GM12878 (cell line): ENCODE measurements at regions not wholly inside any gene's neighbourhood (a gene's known extent, or its start where the extent isn't known, plus 50 kb on each side); places are given as distances from the start of the nearest gene placed in this dataset.

Source experiments
- ATAC-seq: fragments of 200-7000 bp; cut with Tn5 transposase; 3 replicates; pipeline ENCODE4 v1.9.1; 2020; ENCODE audit warnings: mild to moderate bottlenecking, moderate library complexity
- BruUV-seq: library from RNA; stranded (reverse); fragments of 400-500 nt; replicated peaks from 2 replicates; lab custom pipeline; 2021; lab: Mats Ljungman, UMichigan
- CTCF ChIA-PET: fragments of 300-600 bp; sonication (Branson Sonifier 250); formaldehyde crosslinking; extraction: SDS; loops from one replicate; lab custom pipeline; 2021; ENCODE audit warnings: inconsistent platforms; lab: Yijun Ruan, JAX
- POLR2A ChIA-PET: fragments of 350-600 bp; formaldehyde crosslinking; extraction: SDS; loops from one replicate; lab custom pipeline; 2021; ENCODE audit warnings: inconsistent platforms; lab: Charles Lee
- RAD21 ChIA-PET: fragments of 300-600 bp; sonication (Branson Sonifier 250); formaldehyde crosslinking; loops from one replicate; lab custom pipeline; 2023; ENCODE audit warnings: antibody characterized with exemption; ENCODE audit not compliant: unreplicated experiment; lab: Charles Lee
- SMC1A ChIA-PET: fragments of 300-600 bp; sonication (Branson Sonifier 250); formaldehyde crosslinking; loops from one replicate; lab custom pipeline; 2023; ENCODE audit not compliant: unreplicated experiment, uncharacterized antibody; lab: Charles Lee
- DNase-seq: peaks from one replicate; pipeline ENCODE4 v3.0.0-alpha.2; 2011; ENCODE audit warnings: low read depth, low spot score
- FAIRE-seq: peaks from 3 replicates; lab custom pipeline; 2011; peaks lifted over from hg19 to GRCh38; lab: Jason Lieb, UNC
- H2AFZ ChIP-seq: 2 replicates; pipeline ENCODE4 v1.6.0; 2011; ENCODE audit warnings: low read depth, low read length, control low read depth; ENCODE audit not compliant: control insufficient read depth
- H3K27ac ChIP-seq: 2 replicates; pipeline ENCODE4 v1.5.1; 2011; ENCODE audit warnings: control low read depth; ENCODE audit not compliant: control insufficient read depth, insufficient read depth
- H3K27me3 ChIP-seq, 2 experiments: replicated peaks in 1 of 2; 2 replicates each; pipeline versions ENCODE4 v1.6.0 to v1.6.1; 2011; ENCODE audit warnings: low read length in 1 of 2; ENCODE audit not compliant: control insufficient read depth in 2 of 2, insufficient read depth in 2 of 2
- H3K36me3 ChIP-seq, 2 experiments: 2 replicates each; pipeline ENCODE4 v1.5.1; 2011; ENCODE audit warnings: low read length in 1 of 2; ENCODE audit not compliant: control insufficient read depth in 2 of 2, insufficient read depth in 2 of 2
- H3K4me1 ChIP-seq: 2 replicates; pipeline ENCODE4 v1.6.1; 2011; ENCODE audit warnings: mild to moderate bottlenecking, low read length, moderate library complexity, mixed read lengths; ENCODE audit not compliant: control insufficient read depth, insufficient read depth
- H3K4me2 ChIP-seq: 2 replicates; pipeline ENCODE4 v1.6.0; 2011; ENCODE audit warnings: control low read depth; ENCODE audit not compliant: control insufficient read depth, insufficient read depth
- H3K4me3 ChIP-seq: fragments of 200-600 bp; sonication (generic); 2 replicates; pipeline ENCODE4 v1.5.1; 2016
- H3K79me2 ChIP-seq: 2 replicates; pipeline ENCODE4 v1.6.0; 2011; ENCODE audit warnings: low read length; ENCODE audit not compliant: control insufficient read depth, insufficient read depth
- H3K9ac ChIP-seq: 2 replicates; pipeline ENCODE4 v1.8.0; 2011; ENCODE audit warnings: low read length, control low read depth, mixed read lengths; ENCODE audit not compliant: control insufficient read depth, insufficient read depth
- H3K9me3 ChIP-seq: replicated peaks from 3 replicates; pipeline ENCODE4 v1.5.1; 2011; ENCODE audit warnings: mild to moderate bottlenecking, low read length; ENCODE audit not compliant: control insufficient read depth, insufficient read depth
- H4K20me1 ChIP-seq: 2 replicates; pipeline ENCODE4 v1.6.0; 2011; ENCODE audit not compliant: control insufficient read depth, insufficient read depth
- ASH2L ChIP-seq: fragments of 300-600, 200-600 bp; sonication (generic); IDR thresholded peaks from 2 replicates; pipeline ENCODE4 v1.6.1; 2017; ENCODE audit warnings: low read depth, mild to moderate bottlenecking, borderline replicate concordance
- BRCA1 ChIP-seq: IDR thresholded peaks from 2 replicates; pipeline ENCODE4 v1.6.1; 2011; ENCODE audit warnings: low read depth, low read length, improper control_type of control experiment
- CEBPZ ChIP-seq: fragments of 150-350 bp; IDR thresholded peaks from 2 replicates; pipeline ENCODE4 v1.6.1; 2016; ENCODE audit warnings: low read depth, low read length
- ETV6 ChIP-seq, 2 experiments: fragments of 450-650 bp in 1 of 2; IDR thresholded peaks in 1 of 2; conservative IDR thresholded peaks in 1 of 2; 2 replicates each; pipeline ENCODE4 v1.6.1; 2014; ENCODE audit warnings: antibody characterized with exemption in 1 of 2, borderline replicate concordance in 1 of 2, low read depth in 1 of 2, mild to moderate bottlenecking in 1 of 2, moderate library complexity in 1 of 2
- IRF5 ChIP-seq: fragments of 450-650 bp; IDR thresholded peaks from 2 replicates; pipeline ENCODE4 v1.6.1; 2017; ENCODE audit warnings: borderline replicate concordance
- KAT2A ChIP-seq: conservative IDR thresholded peaks from 2 replicates; pipeline ENCODE4 v1.6.1; 2011; ENCODE audit warnings: low read depth, low read length; ENCODE audit not compliant: control insufficient read depth
- MEF2A ChIP-seq: IDR thresholded peaks from 2 replicates; pipeline ENCODE4 v1.6.1; 2011; ENCODE audit warnings: low read depth, mild to moderate bottlenecking, low read length, moderate library complexity; ENCODE audit not compliant: insufficient read depth
- NFIC ChIP-seq: IDR thresholded peaks from 2 replicates; pipeline ENCODE4 v1.6.1; 2012; ENCODE audit warnings: low read depth, mild to moderate bottlenecking, inconsistent platforms, low read length, moderate library complexity
- RB1 ChIP-seq: fragments of 450-650 bp; formaldehyde crosslinking; IDR thresholded peaks from 2 replicates; pipeline ENCODE4 v1.6.1; 2017; ENCODE audit warnings: mild to moderate bottlenecking, borderline replicate concordance
- ZSCAN29 ChIP-seq: fragments of 450-650 bp; IDR thresholded peaks from 2 replicates; pipeline ENCODE4 v1.6.1; 2017; ENCODE audit warnings: mild to moderate bottlenecking, moderate library complexity
- WGBS: methylation state at CpG from one replicate; pipeline ENCODE4 v1.1.6; 2016; ENCODE audit warnings: low lambda C conversion rate; ENCODE audit not compliant: insufficient replicate concordance, insufficient coverage; ENCODE audit errors: missing lambda C conversion rate; 5-methylcytosine and 5-hydroxymethylcytosine counted together
- in situ Hi-C: fragments of 300-500 bp; cut with MboI; formaldehyde crosslinking; loops from 9 replicates; pipeline ENCODE4 v1.14.3; 2018; ENCODE audit warnings: mixed read lengths
- intact Hi-C: fragments of 100-400 bp; cut with micrococcal nuclease; formaldehyde crosslinking; loops from one replicate; pipeline ENCODE4 v1.14.2; 2022; ENCODE audit not compliant: unreplicated experiment

DNA sequence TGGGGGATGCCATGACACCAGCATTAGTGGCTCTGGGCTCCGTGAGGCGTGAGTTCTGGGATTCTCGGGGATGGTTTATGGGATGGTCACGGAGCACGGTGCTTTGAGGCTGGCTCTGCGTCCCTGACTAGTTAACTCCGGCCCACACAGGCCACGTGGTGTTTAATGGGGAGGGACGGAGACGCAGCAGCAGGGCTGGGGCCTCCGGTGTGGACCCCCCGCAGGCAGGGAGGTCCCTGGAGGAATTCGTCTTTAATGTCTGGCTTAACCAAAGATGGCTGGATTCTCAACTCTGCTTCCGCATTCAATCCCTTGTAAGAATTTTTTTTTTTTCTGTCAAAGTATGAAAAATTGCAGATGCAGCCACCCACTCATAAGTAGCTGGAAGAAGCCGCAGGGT, 86.4 kb upstream of the RFLNA start:
- Histone ChIP-seq H3K9ac (no peak overlapping the region), H3K27ac (no peak overlapping the region), H3K27me3 (no peaks in the 10 kb centered on the region), H3K4me3 (no peak overlapping the region), H3K4me2 (no peak overlapping the region), H3K4me1 (no peaks in the 10 kb centered on the region), H2AFZ (no peak overlapping the region), H3K36me3 (no peaks in the 10 kb centered on the region), H3K79me2 (no peaks in the 10 kb centered on the region), H4K20me1 (no peaks in the 10 kb centered on the region), H3K9me3 (no peaks in the 10 kb centered on the region; the same call in 1 of the 3 replicates)
- intact Hi-C loops: no loop called here
- ATAC-seq (no peak), DNase-seq (no peak), FAIRE-seq (no peak)
- SMC1A ChIA-PET: no interaction called here
- no peak for TF ChIP-seq ZSCAN29
- no peak for TF ChIP-seq BRCA1
- no peak for TF ChIP-seq RB1
- WGBS: 46% methylated on average over 15 of the region's 15 CpGs
- in situ Hi-C loops: no loop called here
- RAD21 ChIA-PET: no interaction called here
- POLR2A ChIA-PET: no interaction called here
- BruUV-seq: no TSS peak
- CTCF ChIA-PET: no interaction called here

- intact Hi-C loops (no loop called here), in situ Hi-C loops (no loop called here)
- H3K4me1 ChIP-seq: no peaks in the 10 kb centered on the region
- FAIRE-seq (no peak), DNase-seq (no peak), ATAC-seq (no peak)
- no peak overlapping the region for H3K27ac ChIP-seq
- no peak overlapping the region for H3K9ac ChIP-seq
- no peaks in the 10 kb centered on the region for H4K20me1 ChIP-seq
- CTCF ChIA-PET: interaction anchor here (0.7 to 1.1 kb wide), 2 partner anchors 22 to 90 kb away, joined by 3 read pairs; no protein-coding TSS in a partner anchor
- no peak overlapping the region for H2AFZ ChIP-seq
- RAD21 ChIA-PET: no interaction called here
- 38% methylated on average over 4 of the region's 4 CpGs for WGBS
- H3K27me3 ChIP-seq: no peaks in the 10 kb centered on the region
- H3K4me3 ChIP-seq: no peak overlapping the region
- no peaks in the 10 kb centered on the region for H3K36me3 ChIP-seq
- SMC1A ChIA-PET: no interaction called here
- POLR2A ChIA-PET: no interaction called here
- H3K4me2 ChIP-seq: no peak overlapping the region
- no peaks in the 10 kb centered on the region; the same call in 2 of the 3 replicates for H3K9me3 ChIP-seq
- BruUV-seq: no TSS peak
- H3K79me2 ChIP-seq: no peaks in the 10 kb centered on the region
- TF ChIP-seq ASH2L (no peak), IRF5 (no peak), NFIC (no peak), CEBPZ (no peak), ETV6 (conservative IDR thresholded peaks at IDR 0.05 in 1 of 2, IDR thresholded peaks at IDR 0.05 in 1 of 2; ENCODE audit: borderline replicate concordance in 1 of 2, low read depth in 1 of 2) (no peak), MEF2A (no peak), KAT2A (no peak)
Observed at GRCh38 chr12:124210991-124211577, 83.8 kb upstream of the RFLNA start.
